ENCODE measurements at regions not wholly inside any gene's neighbourhood (a gene's known extent, or its start where the extent isn't known, plus 50 kb on each side); places are given as distances from the start of the nearest gene placed in this dataset.

DNA sequence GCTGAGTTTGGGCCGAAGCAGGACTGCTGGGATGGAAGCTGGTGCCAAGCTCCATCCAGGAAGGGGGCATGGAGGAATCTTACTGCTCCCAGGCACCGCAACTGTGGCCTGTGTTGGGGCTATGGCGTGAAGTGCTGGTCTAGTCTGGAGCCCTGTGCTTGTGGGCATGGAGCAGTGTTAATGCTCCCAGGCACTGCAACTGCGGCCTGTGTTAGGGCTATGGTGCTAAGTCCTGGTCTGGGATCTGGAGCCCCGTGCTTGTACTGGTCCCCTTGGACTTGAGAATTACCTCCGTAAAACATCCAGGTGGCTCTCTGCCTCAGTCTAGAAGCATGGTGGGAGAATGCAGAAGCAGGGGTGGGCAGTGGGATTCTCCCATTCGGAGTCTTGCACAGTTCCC, 1379.4 kb upstream of the ACVR2A start:
- TF ChIP-seq ZNF292 (tag by site-specific recombination; IDR thresholded peaks at IDR 0.05; ENCODE audit: borderline replicate concordance, low read depth) (no peak), REST (tag by site-specific recombination; IDR thresholded peaks at IDR 0.05) (no peak), SETDB1 (IDR thresholded peaks at IDR 0.05; ENCODE audit: insufficient read length, low read length) (no peak), ZBTB7A (tag by site-specific recombination; IDR thresholded peaks at IDR 0.05; ENCODE audit: low read depth) (no peak), BCL11A (tag by site-specific recombination; IDR thresholded peaks at IDR 0.05; ENCODE audit: low read depth) (no peak), ZNF707 (tag by site-specific recombination; IDR thresholded peaks at IDR 0.05) (no peak), CTCF (tag by site-specific recombination; IDR thresholded peaks at IDR 0.05) (no peak), GLI2 (tag by site-specific recombination; IDR thresholded peaks at IDR 0.05; ENCODE audit: borderline replicate concordance, low read depth) (no peak), KLF1 (tag by site-specific recombination; IDR thresholded peaks at IDR 0.05) (no peak), YY2 (tag by site-specific recombination; IDR thresholded peaks at IDR 0.05) (no peak), ZNF324 (tag by site-specific recombination; IDR thresholded peaks at IDR 0.05) (no peak)
- TF ChIP-seq, protein P1, sequence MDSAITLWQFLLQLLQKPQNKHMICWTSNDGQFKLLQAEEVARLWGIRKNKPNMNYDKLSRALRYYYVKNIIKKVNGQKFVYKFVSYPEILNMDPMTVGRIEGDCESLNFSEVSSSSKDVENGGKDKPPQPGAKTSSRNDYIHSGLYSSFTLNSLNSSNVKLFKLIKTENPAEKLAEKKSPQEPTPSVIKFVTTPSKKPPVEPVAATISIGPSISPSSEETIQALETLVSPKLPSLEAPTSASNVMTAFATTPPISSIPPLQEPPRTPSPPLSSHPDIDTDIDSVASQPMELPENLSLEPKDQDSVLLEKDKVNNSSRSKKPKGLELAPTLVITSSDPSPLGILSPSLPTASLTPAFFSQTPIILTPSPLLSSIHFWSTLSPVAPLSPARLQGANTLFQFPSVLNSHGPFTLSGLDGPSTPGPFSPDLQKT (IDR thresholded peaks at IDR 0.05; ENCODE audit: borderline replicate concordance, low read depth, low read length), result no peak

Measured in HEK293 (cell line).